K562 (cell line): ENCODE measurements at regions not wholly inside any gene's neighbourhood (a gene's known extent, or its start where the extent isn't known, plus 50 kb on each side); places are given as distances from the start of the nearest gene placed in this dataset.

Experiments
- ATAC-seq: fragments of 200-7000 bp; cut with Tn5 transposase; 3 replicates; pipeline ENCODE4 v1.9.1; 2020; ENCODE audit warnings: moderate library complexity
- BruUV-seq: library from RNA; stranded (reverse); fragments of 400-500 nt; replicated peaks from 2 replicates; lab custom pipeline; 2021; lab: Mats Ljungman, UMichigan
- CTCF ChIA-PET: fragments of 300-600 bp; formaldehyde crosslinking; extraction: SDS; loops from one replicate; lab custom pipeline; 2021; ENCODE audit warnings: low intra/inter-chr PET ratio; lab: Yijun Ruan, JAX
- POLR2A ChIA-PET: fragments of 300-600, 350-650 bp; sonication (Branson Sonifier 250); formaldehyde crosslinking; extraction: SDS; loops from one replicate; lab custom pipeline; 2021; ENCODE audit warnings: antibody characterized with exemption, inconsistent platforms; lab: Yijun Ruan, JAX
- DNase-seq, 4 experiments: peaks; one replicate each; pipeline versions ENCODE4 v3.0.0 to v3.0.0-alpha.2; 2011 to 2018; ENCODE audit warnings: low spot score in 3 of 4, mixed read lengths in 3 of 4; ENCODE audit errors: extremely low read depth in 1 of 4
- FAIRE-seq: peaks from 2 replicates; lab custom pipeline; 2011; peaks lifted over from hg19 to GRCh38; lab: Jason Lieb, UNC
- H2AFZ ChIP-seq: 2 replicates; pipeline ENCODE4 v1.6.0; 2011; ENCODE audit warnings: low read depth, low read length, control low read depth, inconsistent platforms
- H3K27ac ChIP-seq: fragments of 200-600 bp; 3 replicates; pipeline ENCODE4 v1.8.0; 2011; ENCODE audit warnings: low read depth, mild to moderate bottlenecking, control low read depth, inconsistent platforms, low read length, moderate library complexity, mixed read lengths; ENCODE audit errors: extremely low read depth
- H3K27me3 ChIP-seq, 2 experiments: fragments of 300-600 bp in 1 of 2; 2 replicates in 1 of 2; 3 replicates in 1 of 2; pipeline versions ENCODE4 v1.6.0 to v1.8.0; 2011; ENCODE audit warnings: inconsistent platforms in 2 of 2, low read length in 2 of 2, mild to moderate bottlenecking in 1 of 2, mixed read lengths in 1 of 2, moderate library complexity in 1 of 2; ENCODE audit not compliant: control insufficient read depth in 2 of 2, insufficient read depth in 2 of 2
- H3K36me3 ChIP-seq: fragments of 300-600 bp; 3 replicates; pipeline ENCODE4 v1.8.0; 2011; ENCODE audit warnings: mild to moderate bottlenecking, low read length, inconsistent platforms; ENCODE audit not compliant: control insufficient read depth, insufficient read depth
- H3K4me1 ChIP-seq, 2 experiments: fragments of 200-600 bp in 1 of 2; replicated peaks in 1 of 2; 2 replicates in 1 of 2; 3 replicates in 1 of 2; pipeline versions ENCODE4 v1.5.1 to v1.8.0; 2011; ENCODE audit warnings: inconsistent platforms in 2 of 2, low read length in 2 of 2, mild to moderate bottlenecking in 1 of 2, mixed read lengths in 1 of 2, moderate library complexity in 1 of 2; ENCODE audit not compliant: control insufficient read depth in 2 of 2, insufficient read depth in 2 of 2
- H3K4me2 ChIP-seq: 2 replicates; pipeline ENCODE4 v1.6.1; 2011; ENCODE audit warnings: low read length, control low read depth, inconsistent platforms, mixed read lengths; ENCODE audit not compliant: insufficient read depth
- H3K4me3 ChIP-seq: fragments of 200-600 bp; sonication (generic), shearing (Covaris generic); 2 replicates; pipeline ENCODE4 v1.5.1; 2016; ENCODE audit warnings: control low read depth, inconsistent platforms
- H3K79me2 ChIP-seq: fragments of 200-600 bp; 3 replicates; pipeline ENCODE4 v1.8.0; 2011; ENCODE audit warnings: low read length, inconsistent platforms; ENCODE audit not compliant: control insufficient read depth, insufficient read depth
- H3K9ac ChIP-seq, 2 experiments: 2 replicates each; pipeline versions ENCODE4 v1.6.0 to v1.6.1; 2011; ENCODE audit warnings: low read depth in 2 of 2, low read length in 2 of 2, control low read depth in 1 of 2, inconsistent platforms in 1 of 2, mild to moderate bottlenecking in 1 of 2, mixed read lengths in 1 of 2; ENCODE audit not compliant: insufficient read depth in 1 of 2
- H3K9me1 ChIP-seq: one replicate; pipeline ENCODE4 v1.6.0; 2011; ENCODE audit warnings: inconsistent platforms, mild to moderate bottlenecking, low read length, moderate library complexity; ENCODE audit not compliant: control insufficient read depth, insufficient read depth
- H3K9me3 ChIP-seq: replicated peaks from 2 replicates; pipeline ENCODE4 v1.5.1; 2011; ENCODE audit warnings: low read depth, low read length, inconsistent platforms; ENCODE audit not compliant: control insufficient read depth, insufficient read depth
- H4K20me1 ChIP-seq: replicated peaks from 2 replicates; pipeline ENCODE4 v1.6.1; 2011; ENCODE audit warnings: low read length, inconsistent platforms, mixed read lengths; ENCODE audit not compliant: control insufficient read depth, insufficient read depth
- ARID2 ChIP-seq: fragments of 450-650 bp; IDR thresholded peaks from 2 replicates; pipeline ENCODE4 v1.6.1; 2017; ENCODE audit warnings: antibody characterized with exemption, mild to moderate bottlenecking
- HNRNPUL1 ChIP-seq: fragments of 200-400 bp; formaldehyde crosslinking; IDR thresholded peaks from 2 replicates; pipeline ENCODE4 v1.6.1; 2017; ENCODE audit warnings: low read length
- KDM5B ChIP-seq: fragments of 200-600 bp; sonication (generic); IDR thresholded peaks from 2 replicates; pipeline ENCODE4 v1.6.1; 2012; ENCODE audit warnings: low read depth, mild to moderate bottlenecking, moderate library complexity, low read length, control low read depth, inconsistent platforms; ENCODE audit not compliant: insufficient replicate concordance
- ZBTB40 ChIP-seq, 2 experiments: fragments of 450-650 bp in 1 of 2; sonication (generic) in 1 of 2; formaldehyde crosslinking in 1 of 2; IDR thresholded peaks; 2 replicates each; pipeline versions ENCODE4 v1.7.1 to v1.9.0; 2016 to 2022; ENCODE audit warnings: inconsistent platforms in 1 of 2, mild to moderate bottlenecking in 1 of 2, missing genetic modification reagents in 1 of 2
- ZFX ChIP-seq: sonication (generic); formaldehyde crosslinking; IDR thresholded peaks from 2 replicates; pipeline ENCODE4 v1.8.0; 2022; ENCODE audit warnings: mild to moderate bottlenecking, missing genetic modification reagents, moderate library complexity
- ZMIZ1 ChIP-seq, 2 experiments: fragments of 150-350 bp in 1 of 2; IDR thresholded peaks; 2 replicates each; pipeline ENCODE4 v1.6.1; 2012 to 2016; ENCODE audit warnings: low read depth in 2 of 2, low read length in 2 of 2, mild to moderate bottlenecking in 1 of 2, moderate library complexity in 1 of 2
- WGBS: fragments of 100-300 bp; shearing (Covaris generic); methylation state at CpG from one replicate; pipeline ENCODE4 v1.1.6; 2016; ENCODE audit warnings: low coverage, mixed read lengths; ENCODE audit not compliant: insufficient coverage; ENCODE audit errors: missing lambda C conversion rate; 5-methylcytosine and 5-hydroxymethylcytosine counted together
- in situ Hi-C: fragments of 300-500 bp; cut with MboI; formaldehyde crosslinking; loops from 4 replicates; pipeline ENCODE4 v1.15.0; 2018; ENCODE audit warnings: inconsistent platforms, mixed read lengths
- intact Hi-C: fragments of 100-400 bp; cut with micrococcal nuclease; formaldehyde crosslinking; loops from 2 replicates; pipeline ENCODE4 v1.14.2; 2022

- TF ChIP-seq ZMIZ1 (IDR thresholded peaks at IDR 0.05; ENCODE audit: low read depth in 2 of 2, low read length in 2 of 2) (no peak), HNRNPUL1 (no peak), ARID2 (no peak), KDM5B (no peak), ZFX (CRISPR knock-in tag) (no peak)
These were observed 183.3 kb downstream of the KDR start (continued) for GRCh38 chr4:54941994-54942552.

- Histone ChIP-seq H3K4me2 (no peak overlapping the region), H3K9me1 (no peaks in the 10 kb centered on the region), H3K9me3 (no peaks in the 10 kb centered on the region), H3K9ac (no peak overlapping the region), H3K79me2 (no peaks in the 10 kb centered on the region), H3K36me3 (no peaks in the 10 kb centered on the region), H3K4me3 (no peak overlapping the region), H3K27ac (no peak overlapping the region), H3K4me1 (no peaks in the 10 kb centered on the region; a peak in 2 of 5 replicates), H3K27me3 (peaks cover 6 to 8% of the 10 kb centered on the region in 2 experiments; a peak in 4 of 5 replicates), H2AFZ (no peak overlapping the region), H4K20me1 (no peaks in the 10 kb centered on the region)
- no TSS peak for BruUV-seq
- no peak for FAIRE-seq
- intact Hi-C loops = no loop called here
- no peak for DNase-seq
- no peak for ATAC-seq
- in situ Hi-C loops = no loop called here
- CTCF ChIA-PET = no interaction called here
- 1% methylated on average over 7 of the region's 7 CpGs for WGBS
- POLR2A ChIA-PET = no interaction called here
- TF ChIP-seq ZBTB40 (IDR thresholded peaks at IDR 0.05) (no peak), ZBTB40 (CRISPR knock-in tag; IDR thresholded peaks at IDR 0.05) (no peak)
These were observed 184.2 kb downstream of the KDR start for GRCh38 chr4:54940996-54941865.
